Osteoblast (primary cell): ENCODE measurements at regions not wholly inside any gene's neighbourhood (a gene's known extent, or its start where the extent isn't known, plus 50 kb on each side); places are given as distances from the start of the nearest gene placed in this dataset.
"Not testable (repeated sequence)": the region's sequence is repeated elsewhere in the genome, so short reads cannot be mapped to it uniquely, and the experiment has no call there.

Source experiments
- DNase-seq: peaks from one replicate; pipeline ENCODE4 v3.0.0; 2011; ENCODE audit warnings: low spot score, mixed read lengths; ENCODE audit not compliant: insufficient read length; ENCODE audit errors: missing footprints
- H2AFZ ChIP-seq: 2 replicates; pipeline ENCODE4 v1.6.0; 2011; ENCODE audit warnings: mild to moderate bottlenecking, low read length
- H3K27ac ChIP-seq: 2 replicates; pipeline ENCODE4 v1.5.1; 2011; ENCODE audit warnings: mild to moderate bottlenecking, low read depth, low read length, moderate library complexity
- H3K27me3 ChIP-seq: 2 replicates; pipeline ENCODE4 v1.6.0; 2012; ENCODE audit warnings: mild to moderate bottlenecking, control low read depth, inconsistent platforms, low read length, moderate library complexity; ENCODE audit not compliant: insufficient read depth
- H3K36me3 ChIP-seq: 2 replicates; pipeline ENCODE4 v1.5.1; 2011; ENCODE audit warnings: mild to moderate bottlenecking, low read length, control low read depth, moderate library complexity; ENCODE audit not compliant: insufficient read depth
- H3K4me1 ChIP-seq: 2 replicates; pipeline ENCODE4 v1.5.1; 2011; ENCODE audit warnings: mild to moderate bottlenecking, low read length, control low read depth, moderate library complexity; ENCODE audit not compliant: insufficient read depth
- H3K4me2 ChIP-seq: 2 replicates; pipeline ENCODE4 v1.6.0; 2011; ENCODE audit warnings: mild to moderate bottlenecking, low read length; ENCODE audit not compliant: insufficient read depth
- H3K4me3 ChIP-seq: fragments of 200-600 bp; sonication (generic); 3 replicates; pipeline ENCODE4 v1.5.1; 2012; ENCODE audit warnings: mild to moderate bottlenecking, low read length, inconsistent platforms; ENCODE audit not compliant: insufficient read depth
- H3K79me2 ChIP-seq: 2 replicates; pipeline ENCODE4 v1.6.0; 2012; ENCODE audit warnings: mild to moderate bottlenecking, low read length, control low read depth, inconsistent platforms; ENCODE audit not compliant: insufficient read depth
- H3K9me3 ChIP-seq: 2 replicates; pipeline ENCODE4 v1.5.1; 2011; ENCODE audit warnings: low read depth, low read length, control low read depth
- H4K20me1 ChIP-seq: 2 replicates; pipeline ENCODE4 v1.6.0; 2012; ENCODE audit warnings: mild to moderate bottlenecking, low read length, control low read depth; ENCODE audit not compliant: insufficient read depth
- TF ChIP-seq, protein P1 (sequence below): IDR thresholded peaks from 2 replicates; pipeline ENCODE4 v1.5.1; 2011; ENCODE audit warnings: mild to moderate bottlenecking, low read depth, low read length, moderate library complexity; ENCODE audit errors: extremely low read depth

DNA sequence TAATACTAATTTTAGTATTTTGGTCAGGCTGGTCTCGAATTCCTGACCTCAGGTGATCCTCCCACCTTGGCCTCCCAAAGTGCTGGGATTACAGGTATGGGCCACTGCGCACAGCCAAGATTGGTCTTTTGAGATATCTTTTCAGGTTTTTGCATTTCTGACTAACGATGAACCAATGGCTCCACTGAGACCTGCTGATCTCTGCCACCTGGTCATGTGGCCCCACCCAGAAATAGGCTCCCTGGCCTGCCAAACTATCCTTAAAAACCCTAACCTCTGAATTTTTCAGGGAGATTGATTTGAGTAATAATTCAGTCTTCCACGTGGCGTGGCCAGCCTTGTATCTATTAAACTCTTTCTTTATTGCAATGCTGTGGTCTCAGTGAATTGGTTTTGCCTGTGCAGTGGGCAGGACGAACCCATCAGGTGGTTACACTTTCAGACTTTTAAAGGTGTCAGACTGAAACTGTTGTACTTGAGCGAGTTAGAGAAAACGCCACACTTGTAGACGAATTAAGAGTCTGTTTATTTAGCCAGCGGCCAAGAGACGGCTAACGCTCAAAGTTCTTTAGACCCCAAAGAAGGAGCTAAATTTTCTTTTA is 85.8 kb upstream of the MSH6 start:
- Histone ChIP-seq H3K4me3 (no peak overlapping the region), H3K4me2 (no peak overlapping the region), H3K9me3 (no peaks in the 10 kb centered on the region), H3K36me3 (no peaks in the 10 kb centered on the region), H3K27ac (no peak overlapping the region), H3K4me1 (no peaks in the 10 kb centered on the region), H3K27me3 (peaks cover 7% of the 10 kb centered on the region), H4K20me1 (no peaks in the 10 kb centered on the region), H3K79me2 (no peaks in the 10 kb centered on the region), H2AFZ (no peak overlapping the region)
- DNase-seq = no peak
- TF ChIP-seq, protein P1, sequence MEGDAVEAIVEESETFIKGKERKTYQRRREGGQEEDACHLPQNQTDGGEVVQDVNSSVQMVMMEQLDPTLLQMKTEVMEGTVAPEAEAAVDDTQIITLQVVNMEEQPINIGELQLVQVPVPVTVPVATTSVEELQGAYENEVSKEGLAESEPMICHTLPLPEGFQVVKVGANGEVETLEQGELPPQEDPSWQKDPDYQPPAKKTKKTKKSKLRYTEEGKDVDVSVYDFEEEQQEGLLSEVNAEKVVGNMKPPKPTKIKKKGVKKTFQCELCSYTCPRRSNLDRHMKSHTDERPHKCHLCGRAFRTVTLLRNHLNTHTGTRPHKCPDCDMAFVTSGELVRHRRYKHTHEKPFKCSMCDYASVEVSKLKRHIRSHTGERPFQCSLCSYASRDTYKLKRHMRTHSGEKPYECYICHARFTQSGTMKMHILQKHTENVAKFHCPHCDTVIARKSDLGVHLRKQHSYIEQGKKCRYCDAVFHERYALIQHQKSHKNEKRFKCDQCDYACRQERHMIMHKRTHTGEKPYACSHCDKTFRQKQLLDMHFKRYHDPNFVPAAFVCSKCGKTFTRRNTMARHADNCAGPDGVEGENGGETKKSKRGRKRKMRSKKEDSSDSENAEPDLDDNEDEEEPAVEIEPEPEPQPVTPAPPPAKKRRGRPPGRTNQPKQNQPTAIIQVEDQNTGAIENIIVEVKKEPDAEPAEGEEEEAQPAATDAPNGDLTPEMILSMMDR = no peak

DNA sequence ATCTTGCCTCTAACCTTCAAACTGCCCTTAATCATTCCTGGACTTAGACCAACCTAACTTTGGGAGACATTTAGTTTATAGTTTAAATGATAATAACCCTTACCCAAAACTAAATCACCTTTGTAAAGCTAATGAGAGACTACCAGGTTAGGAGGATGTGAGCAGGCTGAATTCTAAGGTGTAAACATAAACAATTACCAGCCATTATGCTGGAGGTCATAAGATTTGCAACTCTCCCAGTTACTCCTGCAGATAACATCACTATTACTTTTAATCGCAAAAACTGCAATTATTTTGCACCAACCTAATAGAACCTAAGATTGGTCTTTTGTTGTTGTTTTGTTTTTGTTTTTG is 86.5 kb upstream of the MSH6 start:
- Histone ChIP-seq H4K20me1 (no peaks in the 10 kb centered on the region), H2AFZ (no peak overlapping the region), H3K4me1 (no peaks in the 10 kb centered on the region), H3K4me3 (no peak overlapping the region), H3K4me2 (no peak overlapping the region), H3K27me3 (peaks cover 7% of the 10 kb centered on the region), H3K9me3 (no peaks in the 10 kb centered on the region), H3K79me2 (no peaks in the 10 kb centered on the region), H3K27ac (no peak overlapping the region), H3K36me3 (no peaks in the 10 kb centered on the region)
- DNase-seq = no peak
- TF ChIP-seq, protein P1 = no peak

DNA sequence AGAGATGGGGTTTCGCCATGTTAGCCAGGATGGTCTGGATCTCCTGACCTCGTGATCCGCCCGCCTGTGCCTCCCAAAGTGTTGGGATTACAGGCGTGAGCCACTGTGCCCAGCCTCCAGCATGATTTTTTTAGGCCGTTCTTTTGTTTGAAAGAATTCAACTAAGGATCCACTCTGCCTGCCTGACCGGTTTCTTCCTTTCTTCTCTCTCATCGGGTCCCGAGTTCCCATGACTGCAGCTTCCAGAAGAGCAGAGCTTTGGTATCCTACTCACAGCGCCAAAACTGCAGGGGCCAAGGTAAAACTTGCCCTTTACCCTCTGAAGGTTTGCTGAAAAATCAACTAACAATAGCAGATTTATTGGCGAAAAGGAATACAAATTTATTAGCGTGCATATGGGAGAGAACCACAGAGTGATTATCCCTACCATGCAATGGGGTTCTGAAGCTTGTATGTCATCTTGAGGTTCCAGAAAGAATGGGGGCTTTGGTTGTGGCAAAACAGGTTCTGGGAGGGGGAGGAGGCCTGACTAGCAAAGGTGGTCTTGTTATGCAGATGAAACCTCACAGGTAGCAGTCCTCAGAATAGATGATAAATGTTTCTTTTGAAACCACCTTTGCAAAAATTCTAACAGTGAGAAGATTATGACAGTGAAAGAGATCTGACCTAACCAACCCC is 87.0 kb upstream of the MSH6 start:
- H2AFZ ChIP-seq = no peak overlapping the region
- H3K9me3 ChIP-seq = no peaks in the 10 kb centered on the region
- H3K4me2 ChIP-seq = no peak overlapping the region
- no peak overlapping the region for H3K27ac ChIP-seq
- peaks cover 7% of the 10 kb centered on the region for H3K27me3 ChIP-seq
- no peaks in the 10 kb centered on the region for H3K36me3 ChIP-seq
- TF ChIP-seq, protein P1 = no peak
- H3K79me2 ChIP-seq = no peaks in the 10 kb centered on the region
- DNase-seq = no peak
- H4K20me1 ChIP-seq = no peaks in the 10 kb centered on the region
- H3K4me3 ChIP-seq = no peak overlapping the region
- no peaks in the 10 kb centered on the region for H3K4me1 ChIP-seq

DNA sequence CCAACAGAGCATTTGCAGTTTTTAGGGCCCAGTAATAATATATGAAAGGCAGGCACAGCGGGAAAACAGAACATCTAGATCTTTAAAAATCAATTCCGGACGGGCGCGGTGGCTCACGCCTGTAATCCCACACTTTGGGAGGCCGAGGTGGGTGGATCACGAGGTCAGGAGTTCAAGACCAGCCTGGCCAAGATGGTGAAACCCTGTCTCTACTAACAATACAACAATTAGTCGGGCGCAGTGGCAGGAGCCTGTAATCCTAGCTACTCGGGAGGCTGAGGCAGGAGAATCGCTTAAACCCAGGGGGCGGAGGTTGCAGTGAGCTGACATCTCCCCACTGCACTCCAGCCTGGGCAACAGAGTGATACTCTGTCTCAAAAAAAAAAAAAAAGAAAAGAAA is 88.5 kb upstream of the MSH6 start:
- H3K27me3 ChIP-seq, H3K27ac ChIP-seq, H3K79me2 ChIP-seq, H3K4me3 ChIP-seq, H3K4me1 ChIP-seq, H2AFZ ChIP-seq, H4K20me1 ChIP-seq, H3K9me3 ChIP-seq, H3K4me2 ChIP-seq, H3K36me3 ChIP-seq, DNase-seq: not testable (repeated sequence)

DNA sequence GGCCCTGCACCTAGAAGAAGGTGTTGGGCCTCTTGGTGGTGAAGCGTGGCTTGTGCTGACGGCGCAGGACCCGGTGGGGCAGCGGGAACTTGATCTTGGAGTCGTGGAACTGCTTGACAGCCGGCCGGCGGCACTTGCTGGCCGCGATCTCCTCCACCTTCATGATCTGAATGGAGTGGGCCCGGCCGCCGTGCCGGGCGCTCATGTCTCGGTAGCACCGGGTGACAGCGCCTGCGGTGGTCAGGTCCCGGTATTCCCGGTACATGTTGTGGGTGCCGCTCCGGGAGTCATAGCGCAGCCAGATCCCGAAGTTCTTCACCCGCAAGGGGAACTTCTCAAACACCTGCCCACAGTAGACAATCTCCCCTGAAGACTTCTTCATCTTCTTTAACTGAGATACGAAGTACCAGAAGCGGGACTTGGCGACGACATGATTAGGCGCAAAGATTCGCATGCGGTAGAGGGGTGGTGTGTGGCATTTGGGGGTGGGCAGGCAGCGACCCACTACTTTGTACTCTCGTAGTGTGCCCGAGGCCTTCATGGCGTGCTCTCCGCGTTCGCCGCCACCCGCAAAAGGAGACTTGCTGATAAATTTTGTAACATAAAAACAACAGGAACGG is 92.1 kb upstream of the MSH6 start:
- not testable (repeated sequence) for H3K4me3 ChIP-seq, H3K79me2 ChIP-seq, H2AFZ ChIP-seq

More for the DNA sequence above, 92.1 kb upstream of the MSH6 start:
- H3K9me3 ChIP-seq, H3K4me2 ChIP-seq, H4K20me1 ChIP-seq, H3K27me3 ChIP-seq, H3K36me3 ChIP-seq, H3K27ac ChIP-seq, DNase-seq, H3K4me1 ChIP-seq: not testable (repeated sequence)
